HG02678 (cell line): ENCODE measurements at regions not wholly inside any gene's neighbourhood (a gene's known extent, or its start where the extent isn't known, plus 50 kb on each side); places are given as distances from the start of the nearest gene placed in this dataset.

Source experiments
- ATAC-seq: cut with Tn5 transposase; IDR thresholded peaks from one replicate; pipeline ENCODE4 v1.9.1; 2021; ENCODE audit warnings: mild to moderate bottlenecking, moderate library complexity; ENCODE audit not compliant: unreplicated experiment

DNA sequence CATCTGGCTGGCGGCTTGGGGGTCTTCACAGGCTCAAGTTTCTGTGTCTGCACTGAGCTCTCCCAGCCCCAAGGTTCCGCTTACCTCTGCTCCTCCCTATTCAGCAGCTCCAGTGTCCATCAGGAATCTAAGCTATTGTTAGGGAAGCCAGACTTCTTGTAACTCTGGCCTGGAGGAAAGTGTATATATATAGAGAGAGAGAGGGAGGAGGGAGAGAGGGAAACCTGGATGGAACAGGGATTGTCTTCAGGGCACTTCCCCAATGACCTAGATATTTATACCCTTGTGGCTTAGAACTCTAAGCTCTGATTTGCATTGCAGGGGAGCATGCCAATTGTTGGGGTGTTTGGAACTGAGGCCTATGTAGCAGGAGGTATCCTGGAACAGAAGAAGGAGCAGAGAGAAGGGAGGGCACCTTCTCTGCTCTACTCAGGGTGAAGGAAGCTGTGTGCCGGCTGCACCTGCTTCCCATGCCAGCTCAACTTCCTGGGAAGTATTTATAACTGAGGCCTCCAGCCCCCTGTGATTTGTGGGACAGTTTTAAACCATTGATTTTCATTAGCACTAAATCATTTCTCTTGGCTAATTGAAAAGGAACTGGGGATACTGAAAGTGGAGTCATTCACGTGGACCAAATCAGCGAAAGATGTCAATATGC lies 70.9 kb downstream of the NAV1 start:
- ATAC-seq = no peak

- no peak for ATAC-seq
These were observed 71.9 kb downstream of the NAV1 start for GRCh38 chr1:201610858-201611257.

GRCh38 chr1:201612645-201613044 lies 73.7 kb downstream of the NAV1 start:
- no peak for ATAC-seq

- no peak for ATAC-seq
These were observed 75.5 kb downstream of the NAV1 start for GRCh38 chr1:201614262-201615015.

DNA sequence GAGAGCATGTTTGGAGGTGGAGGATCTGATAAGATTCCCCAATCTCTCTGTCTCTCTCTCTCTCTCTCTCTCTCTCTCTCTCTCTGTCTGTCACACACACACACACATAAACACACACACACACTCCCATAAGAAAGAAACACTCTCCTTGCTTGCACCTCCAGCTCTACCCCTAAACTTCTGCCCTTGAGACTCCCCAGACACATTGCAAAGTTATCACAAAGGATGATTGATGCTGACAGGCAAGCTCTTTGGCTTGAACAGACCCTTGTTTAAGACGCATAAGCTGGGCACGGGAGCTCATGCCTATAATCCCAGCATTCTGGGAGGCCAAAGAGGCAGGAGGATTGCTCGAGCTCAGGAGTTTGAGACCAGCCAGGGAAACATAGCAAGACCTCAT lies 78.2 kb downstream of the NAV1 start:
- no peak for ATAC-seq

- ATAC-seq = no peak
These were observed 79.5 kb downstream of the NAV1 start for GRCh38 chr1:201618389-201618788.

GRCh38 chr1:201618905-201619304 lies 80.0 kb downstream of the NAV1 start:
- ATAC-seq = no peak

DNA sequence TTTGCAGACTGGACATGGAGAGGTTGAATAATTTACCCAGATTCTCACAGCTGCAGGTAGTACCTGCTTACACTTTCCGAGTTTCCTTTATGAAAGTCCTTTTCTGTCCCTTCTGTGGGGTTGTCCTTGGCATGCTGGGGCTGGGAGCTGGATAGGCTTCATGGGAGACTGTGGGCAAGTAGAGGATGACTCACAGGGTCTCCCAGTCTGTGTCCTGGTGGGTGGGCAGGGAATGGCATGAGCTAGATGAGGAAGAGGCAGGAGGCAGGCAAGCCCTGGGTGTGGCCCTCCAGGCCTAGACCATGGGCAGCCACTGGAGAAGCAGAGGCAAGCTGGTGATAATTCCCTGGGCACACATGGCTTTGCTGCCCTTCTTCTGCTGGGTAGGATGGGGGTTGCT lies 80.6 kb downstream of the NAV1 start:
- ATAC-seq = no peak

DNA sequence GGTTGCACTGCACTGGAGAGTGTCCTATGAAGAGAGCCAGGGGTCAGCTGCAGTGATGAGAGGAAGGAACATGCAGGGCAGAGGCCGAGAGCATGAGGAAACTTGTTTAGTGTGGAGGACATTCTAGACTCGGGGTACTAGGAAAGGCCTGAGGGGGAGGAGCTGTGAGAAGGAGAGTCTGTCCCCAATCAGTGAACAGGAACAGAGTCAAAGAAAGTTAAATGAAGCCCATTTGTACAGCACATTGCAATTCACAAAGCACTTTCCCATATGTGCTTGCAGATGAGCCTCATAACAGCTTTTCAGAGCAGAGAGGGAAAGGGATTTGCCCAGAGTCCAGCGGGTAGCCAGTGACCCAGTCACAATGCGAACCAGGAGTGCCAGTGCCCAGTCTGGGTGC lies 83.4 kb downstream of the NAV1 start:
- no peak for ATAC-seq

GRCh38 chr1:201622824-201623223 lies 83.9 kb downstream of the NAV1 start:
- no peak for ATAC-seq

- ATAC-seq = no peak
These were observed 85.9 kb downstream of the NAV1 start for GRCh38 chr1:201624741-201625225.

DNA sequence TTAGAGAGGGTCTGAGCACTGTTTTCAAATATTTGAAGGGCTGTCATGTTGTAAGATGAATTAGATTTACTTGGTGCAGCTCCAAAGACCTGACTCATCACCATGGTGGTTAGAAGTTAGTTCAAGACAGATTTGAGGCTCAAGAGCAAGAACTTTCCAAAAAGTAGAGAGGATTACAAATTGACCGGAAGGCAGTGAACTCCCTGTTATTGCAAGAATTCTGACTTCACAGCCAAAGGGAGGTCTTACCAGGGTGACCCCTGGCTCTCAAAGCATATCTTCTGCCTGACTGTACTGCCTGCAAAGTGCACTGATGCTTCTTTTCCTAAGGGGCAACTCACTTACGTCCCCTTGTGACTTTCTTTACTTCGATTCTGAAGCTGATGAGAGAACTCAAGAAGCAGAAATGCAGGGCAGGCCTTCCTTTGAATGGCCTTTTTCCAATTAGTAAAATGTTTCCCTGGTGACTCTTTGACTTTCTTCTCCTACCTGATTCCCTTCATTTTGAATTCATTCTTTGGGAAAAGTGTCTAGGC lies 86.4 kb downstream of the NAV1 start:
- ATAC-seq = no peak

GRCh38 chr1:201625851-201626251 lies 86.9 kb downstream of the NAV1 start:
- ATAC-seq = no peak

DNA sequence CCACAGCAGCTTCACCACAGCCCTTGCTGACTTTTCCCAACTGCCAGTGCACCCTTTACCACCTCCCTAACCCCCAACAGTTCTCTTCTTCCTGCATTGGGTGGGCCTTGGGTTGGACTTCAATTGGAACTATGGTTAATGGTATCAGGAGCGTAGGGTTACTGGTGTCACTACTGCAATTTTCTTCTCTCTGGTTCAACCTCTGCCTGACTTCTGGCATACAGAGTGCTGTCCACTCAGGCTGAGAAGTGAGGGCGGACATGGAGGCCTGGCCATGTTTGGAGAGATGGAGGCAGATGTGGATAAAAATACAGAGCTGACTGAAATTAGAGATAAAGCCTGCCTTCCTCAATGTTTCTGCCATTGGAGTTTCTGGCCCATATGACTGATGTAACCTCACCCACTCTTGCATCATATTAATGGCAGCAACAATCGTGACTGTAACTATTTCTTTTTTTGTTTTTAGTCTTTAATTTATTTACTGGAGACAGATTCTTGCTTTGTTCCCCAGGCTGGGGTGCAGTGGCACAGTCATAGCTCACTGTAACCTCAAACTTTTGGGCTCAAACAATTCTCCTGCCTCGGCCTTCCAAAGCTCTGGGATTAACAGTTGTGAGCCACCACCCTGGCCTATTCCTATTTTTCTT lies 87.8 kb downstream of the NAV1 start:
- no peak for ATAC-seq

- no peak for ATAC-seq
These were observed 89.6 kb downstream of the NAV1 start for GRCh38 chr1:201628490-201628889.

- no peak for ATAC-seq
These were observed 91.7 kb downstream of the NAV1 start for GRCh38 chr1:201630582-201630981.

DNA sequence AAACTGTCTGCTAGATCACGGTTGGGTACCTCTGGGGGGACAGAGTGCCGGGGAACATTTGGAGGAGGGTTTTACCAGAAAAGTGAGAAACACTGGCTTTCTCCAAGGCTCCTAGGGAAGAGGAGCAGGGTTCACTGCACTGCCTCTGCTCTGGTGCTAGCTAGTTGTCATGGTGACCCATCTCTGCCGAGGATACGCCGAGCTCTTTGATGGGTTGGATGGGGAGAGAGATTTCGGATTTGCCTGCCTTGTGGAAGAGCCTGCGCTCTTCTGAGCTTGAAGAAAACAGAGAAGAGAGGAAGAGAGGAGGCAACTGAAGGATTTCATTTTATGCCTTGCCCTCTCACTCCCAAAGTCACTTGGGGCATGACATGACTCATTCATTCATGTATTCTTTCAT lies 92.1 kb downstream of the NAV1 start:
- no peak for ATAC-seq

- ATAC-seq = no peak
These were observed 93.5 kb downstream of the NAV1 start for GRCh38 chr1:201632364-201632952.

- no peak for ATAC-seq
These were observed 94.4 kb downstream of the NAV1 start for GRCh38 chr1:201633297-201633696.

DNA sequence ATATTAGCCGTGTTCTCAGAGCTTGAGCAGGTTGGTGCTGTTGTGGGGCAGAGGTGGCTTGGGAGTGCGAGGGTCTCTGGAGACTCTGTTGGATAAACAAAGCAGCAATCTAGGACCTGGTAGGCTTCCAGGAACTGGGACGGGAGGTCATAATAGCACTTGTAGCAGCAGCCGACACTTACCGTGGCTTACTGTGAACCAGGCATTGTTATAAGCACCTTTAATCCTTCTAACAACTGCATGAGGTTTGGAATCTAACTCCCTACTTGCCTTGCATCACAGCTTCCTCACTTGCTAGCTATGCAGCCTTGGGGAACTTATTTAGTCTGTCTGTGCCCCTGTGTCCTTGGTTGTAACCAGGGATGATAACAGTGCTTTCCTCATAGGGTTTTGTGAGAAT lies 94.9 kb downstream of the NAV1 start:
- no peak for ATAC-seq

DNA sequence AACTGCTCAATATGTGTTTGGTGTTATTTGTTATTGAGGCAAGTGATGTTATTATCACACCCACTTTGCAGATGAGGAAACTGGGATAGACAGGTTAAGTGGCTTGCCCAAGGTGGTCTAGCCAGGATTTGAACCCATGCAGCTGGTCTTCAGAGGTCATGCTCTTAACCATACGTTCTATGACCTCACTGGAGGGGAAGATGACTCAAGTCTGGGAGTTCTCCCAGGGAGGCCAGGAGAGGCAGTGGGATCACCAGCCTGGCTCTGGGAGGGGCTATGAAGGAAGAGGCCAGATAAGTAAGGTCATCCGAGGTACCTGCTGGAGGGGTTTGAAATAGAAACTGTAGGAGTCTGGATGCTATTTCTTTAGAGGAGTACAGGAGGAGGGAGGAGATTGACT lies 95.3 kb downstream of the NAV1 start:
- ATAC-seq = no peak
